ENCODE measurements at regions not wholly inside any gene's neighbourhood (a gene's known extent, or its start where the extent isn't known, plus 50 kb on each side); places are given as distances from the start of the nearest gene placed in this dataset.

GRCh38 chr1:177561436-177561835, 390.7 kb downstream of the BRINP2 start:
- Histone ChIP-seq H3K79me2 (ENCODE audit: control insufficient read depth, insufficient read depth, low read length) (no peaks in the 10 kb centered on the region), H3K4me1 (ENCODE audit: control insufficient read depth in 2 of 2, insufficient read depth in 2 of 2, low read length in 2 of 2) (no peaks in the 10 kb centered on the region), H3K27ac (ENCODE audit: low read length in 2 of 2) (no peak overlapping the region), H3K36me3 (replicated peaks in 1 of 2; ENCODE audit: control extremely low read depth in 1 of 2, control insufficient read depth in 1 of 2, extremely low read depth in 1 of 2, insufficient read depth in 2 of 2, low read length in 1 of 2) (no peaks in the 10 kb centered on the region), H3K4me2 (replicated peaks; ENCODE audit: low read depth, low read length, poor library complexity, severe bottlenecking) (no peak overlapping the region), H4K20me1 (ENCODE audit: control insufficient read depth, insufficient read depth, low read length, poor library complexity, severe bottlenecking) (no peaks in the 10 kb centered on the region), H3K4me3 (ENCODE audit: control extremely low read depth in 1 of 5, extremely low read depth in 1 of 5, insufficient read depth in 1 of 5, low read depth in 2 of 5, low read length in 4 of 5) (no peak overlapping the region), H3K27me3 (replicated peaks in 1 of 4; ENCODE audit: control extremely low read depth in 1 of 4, control insufficient read depth in 3 of 4, insufficient read depth in 4 of 4, low read length in 3 of 4) (no peaks in the 10 kb centered on the region), H3K9ac (ENCODE audit: low read length) (no peak overlapping the region), H3K9me3 (ENCODE audit: control extremely low read depth in 1 of 3, control insufficient read depth in 2 of 3, insufficient read depth in 1 of 3, low read length in 2 of 3) (peaks cover 0 to 4% (median 0%) of the 10 kb centered on the region in 3 donors), H2AFZ (ENCODE audit: insufficient read depth, low read depth, low read length, poor library complexity, severe bottlenecking) (no peak overlapping the region)
- no peaks in the 10 kb centered on the region for H3K27me3 Mint-ChIP-seq
- ATAC-seq (ENCODE audit: low read depth) (no peak), DNase-seq (no peak)
- TF ChIP-seq CTCF (IDR thresholded peaks at IDR 0.05) (no peak), EZH2 (IDR thresholded peaks at IDR 0.05; ENCODE audit: borderline replicate concordance, insufficient read depth, low read depth, low read length, poor library complexity, severe bottlenecking) (no peak)
- intact Hi-C loops (cut with micrococcal nuclease): no loop called here
- no peak overlapping the region for H3K27ac Mint-ChIP-seq
- WGBS (ENCODE audit: insufficient coverage): no CpG with 5 or more reads among the region's 1 CpG
- CTCF ChIA-PET: no interaction called here
- POLR2A ChIA-PET: no interaction called here
- H3K4me3 Mint-ChIP-seq: no peak overlapping the region
- H3K4me1 Mint-ChIP-seq: no peaks in the 10 kb centered on the region
- H3K9me3 Mint-ChIP-seq (ENCODE audit: insufficient read depth): peaks cover 7% of the 10 kb centered on the region

DNA sequence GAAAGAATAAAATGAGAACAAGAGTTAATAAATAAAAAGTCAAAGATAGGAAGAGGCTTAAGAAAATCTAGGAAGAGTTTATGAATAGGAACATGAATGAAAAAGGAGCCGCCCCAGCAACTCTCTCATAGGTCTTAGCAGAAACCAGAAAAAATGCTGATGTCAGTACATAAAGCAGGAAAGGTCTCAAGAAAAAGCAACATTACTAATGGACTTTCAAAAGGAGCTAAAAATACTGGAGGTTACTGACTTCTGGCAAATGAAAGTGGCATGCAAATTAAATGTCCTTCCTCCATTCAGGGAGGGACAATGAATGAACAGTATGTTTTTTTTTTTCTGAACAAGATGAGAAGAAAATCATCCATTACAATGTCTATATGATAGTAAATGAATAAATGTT, 387.6 kb downstream of the BRINP2 start:
- Histone ChIP-seq H3K4me3 (ENCODE audit: control extremely low read depth in 1 of 5, extremely low read depth in 1 of 5, insufficient read depth in 1 of 5, low read depth in 2 of 5, low read length in 4 of 5) (no peak overlapping the region), H3K27ac (ENCODE audit: low read length in 2 of 2) (no peak overlapping the region), H4K20me1 (ENCODE audit: control insufficient read depth, insufficient read depth, low read length, poor library complexity, severe bottlenecking) (no peaks in the 10 kb centered on the region), H2AFZ (ENCODE audit: insufficient read depth, low read depth, low read length, poor library complexity, severe bottlenecking) (no peak overlapping the region), H3K27me3 (replicated peaks in 1 of 4; ENCODE audit: control extremely low read depth in 1 of 4, control insufficient read depth in 3 of 4, insufficient read depth in 4 of 4, low read length in 3 of 4) (no peaks in the 10 kb centered on the region), H3K4me2 (replicated peaks; ENCODE audit: low read depth, low read length, poor library complexity, severe bottlenecking) (no peak overlapping the region), H3K9ac (ENCODE audit: low read length) (no peak overlapping the region), H3K4me1 (ENCODE audit: control insufficient read depth in 2 of 2, insufficient read depth in 2 of 2, low read length in 2 of 2) (no peaks in the 10 kb centered on the region), H3K9me3 (ENCODE audit: control extremely low read depth in 1 of 3, control insufficient read depth in 2 of 3, insufficient read depth in 1 of 3, low read length in 2 of 3) (peaks cover 0 to 5% (median 4%) of the 10 kb centered on the region in 3 donors), H3K36me3 (replicated peaks in 1 of 2; ENCODE audit: control extremely low read depth in 1 of 2, control insufficient read depth in 1 of 2, extremely low read depth in 1 of 2, insufficient read depth in 2 of 2, low read length in 1 of 2) (no peaks in the 10 kb centered on the region), H3K79me2 (ENCODE audit: control insufficient read depth, insufficient read depth, low read length) (no peaks in the 10 kb centered on the region)
- H3K27ac Mint-ChIP-seq: no peak overlapping the region
- CTCF ChIA-PET: no interaction called here
- no peaks in the 10 kb centered on the region for H3K27me3 Mint-ChIP-seq
- no peaks in the 10 kb centered on the region for H3K4me1 Mint-ChIP-seq
- H3K4me3 Mint-ChIP-seq: no peak overlapping the region
- intact Hi-C loops (cut with micrococcal nuclease): no loop called here
- 80% methylated on average over 1 of the region's 1 CpG for WGBS (ENCODE audit: insufficient coverage)
- ATAC-seq (ENCODE audit: low read depth) (no peak), DNase-seq (no peak)
- TF ChIP-seq EZH2 (IDR thresholded peaks at IDR 0.05; ENCODE audit: borderline replicate concordance, insufficient read depth, low read depth, low read length, poor library complexity, severe bottlenecking) (no peak), CTCF (IDR thresholded peaks at IDR 0.05) (no peak)
- POLR2A ChIA-PET: no interaction called here
- peaks cover 9% of the 10 kb centered on the region for H3K9me3 Mint-ChIP-seq (ENCODE audit: insufficient read depth)

Measured in B cell (primary cell).